SH-SY5Y (cell line): ENCODE measurements at regions not wholly inside any gene's neighbourhood (a gene's known extent, or its start where the extent isn't known, plus 50 kb on each side); places are given as distances from the start of the nearest gene placed in this dataset.

ENCODE experiments used
- GATA2 ChIP-seq: IDR thresholded peaks from 2 replicates; pipeline ENCODE4 v1.6.1; 2011; ENCODE audit warnings: mild to moderate bottlenecking, low read depth, low read length
- GATA3 ChIP-seq: IDR thresholded peaks from 2 replicates; pipeline ENCODE4 v1.6.1; 2011; ENCODE audit warnings: low read depth, mild to moderate bottlenecking, low read length, moderate library complexity

DNA sequence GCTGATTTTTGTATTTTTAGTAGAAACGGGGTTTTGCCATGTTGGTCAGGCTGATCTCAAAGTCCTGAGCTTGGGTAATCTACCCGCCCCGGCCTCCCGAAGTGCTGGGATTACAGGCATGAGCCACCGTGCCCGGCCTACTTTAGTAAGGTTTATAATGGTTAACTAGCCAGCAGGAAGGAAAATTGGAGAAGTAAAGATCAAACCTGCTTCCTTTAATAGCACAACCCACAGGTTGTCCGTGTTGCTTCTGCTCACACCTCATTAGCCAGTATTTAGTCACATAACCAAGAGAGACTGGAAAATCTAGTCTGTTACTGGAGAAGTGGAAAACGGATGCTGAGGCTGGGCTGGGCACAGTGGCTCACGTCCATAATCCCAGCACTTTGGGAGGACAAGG is 51.9 kb upstream of the TBL1XR1 start:
- no peak for TF ChIP-seq GATA2
- TF ChIP-seq GATA3 = no peak
